OCI-LY3 (cell line): ENCODE measurements at regions not wholly inside any gene's neighbourhood (a gene's known extent, or its start where the extent isn't known, plus 50 kb on each side); places are given as distances from the start of the nearest gene placed in this dataset.

Experiments used
- H2AFZ ChIP-seq: fragments of 200-600, 300-600 bp; shearing (Covaris generic); 2 replicates; pipeline ENCODE4 v1.6.0; 2014; ENCODE audit warnings: antibody characterized with exemption, low read depth, low read length
- H3K27ac ChIP-seq: fragments of 200-600, 300-600 bp; sonication (generic); 2 replicates; pipeline ENCODE4 v1.5.1; 2014; ENCODE audit warnings: mild to moderate bottlenecking, low read length, moderate library complexity, mixed read lengths
- H3K27me3 ChIP-seq: fragments of 200-600, 300-600 bp; sonication (generic); 2 replicates; pipeline ENCODE4 v1.6.1; 2014; ENCODE audit warnings: low read depth, low read length, mixed read lengths
- H3K36me3 ChIP-seq: fragments of 200-600, 300-600 bp; sonication (generic); replicated peaks from 2 replicates; pipeline ENCODE3; 2014; ENCODE audit warnings: low read depth, low read length, mixed read lengths
- H3K4me1 ChIP-seq: fragments of 300-600, 200-600 bp; sonication (generic); 2 replicates; pipeline ENCODE4 v1.6.1; 2014; ENCODE audit warnings: low read length, mixed read lengths
- H3K4me2 ChIP-seq: fragments of 200-600, 300-600 bp; sonication (generic); 2 replicates; pipeline ENCODE4 v1.6.1; 2014; ENCODE audit warnings: low read length, mixed read lengths
- H3K4me3 ChIP-seq: fragments of 300-600, 200-600 bp; sonication (generic); 2 replicates; pipeline ENCODE4 v1.5.1; 2014; ENCODE audit warnings: antibody characterized with exemption, mild to moderate bottlenecking, low read length, moderate library complexity
- H3K79me2 ChIP-seq: fragments of 300-600, 200-600 bp; shearing (Covaris generic); 2 replicates; pipeline ENCODE4 v1.6.1; 2014; ENCODE audit warnings: mild to moderate bottlenecking, low read length, mixed read lengths
- H3K9ac ChIP-seq: fragments of 300-600, 200-600 bp; shearing (Covaris generic); 2 replicates; pipeline ENCODE4 v1.6.0; 2014; ENCODE audit warnings: mild to moderate bottlenecking, low read length, moderate library complexity
- H3K9me3 ChIP-seq: fragments of 200-600, 300-600 bp; shearing (Covaris generic); 2 replicates; pipeline ENCODE4 v1.6.1; 2014; ENCODE audit warnings: low read length, mixed read lengths; ENCODE audit not compliant: insufficient read depth
- H4K20me1 ChIP-seq: fragments of 200-600, 300-600 bp; sonication (generic); 2 replicates; pipeline ENCODE4 v1.6.1; 2016; ENCODE audit warnings: low read length, mixed read lengths; ENCODE audit not compliant: insufficient read depth
- CTCF ChIP-seq: fragments of 200-600, 300-600 bp; sonication (generic); IDR thresholded peaks from 2 replicates; pipeline ENCODE4 v1.5.1; 2014; ENCODE audit warnings: antibody characterized with exemption, low read length, low read depth
- EZH2phosphoT487 ChIP-seq: fragments of 200-600 bp; shearing (Covaris generic); IDR thresholded peaks from 2 replicates; pipeline ENCODE4 v1.6.1; 2018; ENCODE audit warnings: antibody characterized with exemption, mixed run types, low read depth

GRCh38 chr21:38077569-38077968 lies 161.3 kb upstream of the KCNJ6 start:
- Histone ChIP-seq H3K4me1 (no peaks in the 10 kb centered on the region), H3K27me3 (no peaks in the 10 kb centered on the region), H3K4me3 (no peak overlapping the region), H3K36me3 (no peaks in the 10 kb centered on the region), H3K9ac (no peak overlapping the region), H3K27ac (no peak overlapping the region), H3K9me3 (no peaks in the 10 kb centered on the region), H3K79me2 (no peaks in the 10 kb centered on the region), H2AFZ (no peak overlapping the region), H4K20me1 (no peaks in the 10 kb centered on the region), H3K4me2 (no peak overlapping the region)
- TF ChIP-seq EZH2phosphoT487, result no peak
- no peak for TF ChIP-seq CTCF

- TF ChIP-seq EZH2phosphoT487 (no peak), CTCF (no peak)
- Histone ChIP-seq H4K20me1 (no peaks in the 10 kb centered on the region), H3K9me3 (no peaks in the 10 kb centered on the region), H3K79me2 (no peaks in the 10 kb centered on the region), H3K4me2 (no peak overlapping the region), H3K27me3 (no peaks in the 10 kb centered on the region), H3K4me1 (no peaks in the 10 kb centered on the region), H3K4me3 (no peak overlapping the region), H3K9ac (no peak overlapping the region), H3K36me3 (no peaks in the 10 kb centered on the region), H2AFZ (no peak overlapping the region), H3K27ac (no peak overlapping the region)
Measured at GRCh38 chr21:38080888-38081287, 164.6 kb upstream of the KCNJ6 start.

DNA sequence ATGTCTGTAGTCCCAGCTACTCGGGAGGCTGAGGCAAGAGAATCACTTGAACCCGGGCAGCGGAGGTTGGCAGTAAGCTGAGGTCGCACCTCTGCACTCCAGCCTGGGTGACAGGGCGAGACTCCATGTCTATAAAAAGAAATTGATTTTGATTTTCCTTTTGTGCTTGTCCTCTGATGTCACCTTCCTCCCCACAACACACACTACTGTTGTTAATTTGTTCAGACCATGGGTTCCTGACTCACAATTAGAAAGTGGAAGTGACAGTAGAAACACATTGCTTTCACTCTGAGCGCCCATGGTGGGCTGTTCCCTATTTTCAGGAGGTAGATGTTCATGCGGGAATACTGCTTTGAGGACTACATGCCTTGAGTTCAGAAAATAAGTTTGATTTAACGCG lies 165.5 kb upstream of the KCNJ6 start:
- H3K9me3 ChIP-seq, result no peaks in the 10 kb centered on the region
- H3K79me2 ChIP-seq, result no peaks in the 10 kb centered on the region
- H3K27ac ChIP-seq, result no peak overlapping the region
- H2AFZ ChIP-seq, result no peak overlapping the region
- no peaks in the 10 kb centered on the region for H4K20me1 ChIP-seq
- no peak overlapping the region for H3K4me3 ChIP-seq
- no peak for TF ChIP-seq EZH2phosphoT487
- TF ChIP-seq CTCF, result no peak
- no peaks in the 10 kb centered on the region for H3K4me1 ChIP-seq
- H3K36me3 ChIP-seq, result no peaks in the 10 kb centered on the region
- H3K4me2 ChIP-seq, result no peak overlapping the region
- H3K9ac ChIP-seq, result no peak overlapping the region
- no peaks in the 10 kb centered on the region for H3K27me3 ChIP-seq

DNA sequence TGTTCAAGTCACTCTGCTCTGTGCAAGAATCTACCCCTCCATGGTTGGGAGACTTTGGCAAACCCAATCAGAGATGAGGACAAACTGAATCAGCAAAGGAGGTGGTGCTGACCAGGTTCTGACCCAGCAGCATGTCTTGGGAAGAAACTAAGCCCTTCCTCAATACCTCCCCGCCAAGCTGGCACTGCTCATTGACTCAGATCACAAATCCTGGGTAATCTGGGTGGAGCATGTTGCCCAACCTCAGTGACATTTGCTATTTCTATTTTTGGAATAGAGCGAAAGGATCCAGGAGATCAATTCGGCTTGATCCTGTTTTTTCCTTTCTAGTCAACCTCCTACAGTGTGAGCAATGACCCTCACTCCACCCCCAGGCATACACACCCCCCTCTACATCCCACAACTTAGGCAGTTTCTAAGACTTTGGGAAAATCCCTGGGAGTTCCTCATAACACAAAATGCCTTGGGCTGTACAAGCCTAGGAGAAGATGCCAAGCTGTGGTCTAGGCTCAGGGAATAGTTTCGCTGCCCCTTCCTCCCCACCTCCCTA lies 166.8 kb upstream of the KCNJ6 start:
- H3K4me2 ChIP-seq, result no peak overlapping the region
- H3K4me3 ChIP-seq, result no peak overlapping the region
- TF ChIP-seq CTCF, result no peak
- H3K9ac ChIP-seq, result no peak overlapping the region
- no peaks in the 10 kb centered on the region for H3K36me3 ChIP-seq
- no peaks in the 10 kb centered on the region for H3K27me3 ChIP-seq
- H3K27ac ChIP-seq, result no peak overlapping the region
- H3K79me2 ChIP-seq, result no peaks in the 10 kb centered on the region
- H2AFZ ChIP-seq, result no peak overlapping the region
- no peaks in the 10 kb centered on the region for H4K20me1 ChIP-seq
- H3K4me1 ChIP-seq, result no peaks in the 10 kb centered on the region
- no peaks in the 10 kb centered on the region for H3K9me3 ChIP-seq
